Upper lobe of left lung (tissue), 6 donors: ENCODE measurements at regions not wholly inside any gene's neighbourhood (a gene's known extent, or its start where the extent isn't known, plus 50 kb on each side); places are given as distances from the start of the nearest gene placed in this dataset.

Experiments
- ATAC-seq, 2 donors: fragments of 200-7000 bp; cut with Tn5 transposase; one replicate each; pipeline ENCODE4 v1.9.1; 2022; ENCODE audit warnings: mild to moderate bottlenecking in 2 of 2, moderate library complexity in 2 of 2; ENCODE audit not compliant: low FRiP score in 2 of 2
- DNase-seq, 2 donors: peaks; one replicate each; pipeline ENCODE4 v3.0.0-alpha.2; 2019 to 2020
- H3K27ac ChIP-seq, 4 donors: fragments of 200-600 bp; sonication (generic); one replicate each; pipeline ENCODE4 v1.5.1; 2016 to 2019
- H3K27me3 ChIP-seq, 4 donors: fragments of 200-600 bp; sonication (generic); one replicate each; pipeline ENCODE4 v1.5.1; 2017 to 2019
- H3K36me3 ChIP-seq, 4 donors: fragments of 200-600 bp; sonication (generic); one replicate each; pipeline ENCODE4 v1.5.1; 2016 to 2019
- H3K4me1 ChIP-seq, 4 donors: fragments of 200-600 bp; sonication (generic); one replicate each; pipeline ENCODE4 v1.5.1; 2018 to 2019
- H3K4me3 ChIP-seq, 4 donors: fragments of 200-600 bp; sonication (generic); one replicate each; pipeline ENCODE4 v1.5.1; 2017 to 2019; ENCODE audit warnings: mild to moderate bottlenecking in 2 of 4, moderate library complexity in 1 of 4
- H3K9me3 ChIP-seq, 4 donors: fragments of 200-600 bp; sonication (generic); one replicate each; pipeline ENCODE4 v1.5.1; 2018 to 2019
- CTCF ChIP-seq, 6 experiments: fragments of 450-650 bp in 4 of 6; fragments of 200-600 bp in 2 of 6; sonication (generic) in 2 of 6; IDR thresholded peaks; one replicate each; pipeline ENCODE4 v1.5.1; 2016 to 2019; ENCODE audit warnings: antibody characterized with exemption in 6 of 6
- EP300 ChIP-seq, 4 donors: sonication (generic); formaldehyde crosslinking; IDR thresholded peaks; one replicate each; pipeline ENCODE4 v1.5.1; 2017; ENCODE audit warnings: antibody characterized with exemption in 4 of 4, control low read depth in 2 of 4
- POLR2A ChIP-seq, 4 donors: fragments of 450-650 bp; IDR thresholded peaks; one replicate each; pipeline ENCODE4 v1.5.1; 2016 to 2017; ENCODE audit warnings: antibody characterized with exemption in 4 of 4, mild to moderate bottlenecking in 2 of 4
- POLR2AphosphoS5 ChIP-seq, 2 donors: sonication (generic); formaldehyde crosslinking; IDR thresholded peaks; one replicate each; pipeline ENCODE4 v1.5.1; 2017; ENCODE audit warnings: antibody characterized with exemption in 2 of 2
- WGBS, 2 donors: methylation state at CpG; one replicate each; pipeline ENCODE4 v1.1.5; 2017 to 2018; 5-methylcytosine and 5-hydroxymethylcytosine counted together
- donor health status: DM: no; HTN: no; CAD: no; lungs with moderate emphysema.
- donor health status: DM: no; HTN: yes; CAD: no; lungs with severe emphysema.

DNA sequence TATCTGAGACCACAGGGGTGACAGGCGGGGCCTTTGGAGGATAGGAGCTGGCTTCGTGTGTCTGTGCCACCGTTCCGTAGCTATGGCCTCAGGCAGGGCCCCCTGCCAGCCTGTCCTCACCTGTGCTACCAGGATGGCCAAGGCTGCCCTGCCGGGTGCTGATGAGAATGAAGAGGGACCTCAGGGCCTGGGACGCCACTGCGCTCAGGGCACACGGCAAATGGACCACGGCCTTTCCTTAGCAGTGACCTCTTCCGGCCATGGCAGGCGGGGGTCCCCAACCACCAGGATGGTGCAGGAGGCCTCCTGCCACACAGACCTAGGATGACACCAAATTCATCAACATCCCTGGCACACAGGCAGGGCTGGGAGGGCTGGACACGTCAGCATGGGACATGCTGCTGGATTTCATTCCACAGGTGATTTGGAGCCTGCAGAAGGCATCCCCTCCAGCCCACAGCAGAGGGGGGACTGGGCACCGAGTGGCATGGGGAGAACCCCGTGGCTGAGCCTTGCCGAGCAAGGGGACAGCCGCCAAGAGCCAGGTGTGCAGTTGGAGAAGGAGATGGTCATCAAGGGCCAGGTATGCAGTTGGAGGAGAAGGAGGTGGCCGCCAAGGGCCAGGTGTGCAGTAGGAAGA lies 1321.0 kb downstream of the BRD1 start:
- DNase-seq (peak in 1 of 2 donors; percentile 61), ATAC-seq (no peak)
- Histone ChIP-seq H3K4me1 (no peaks in the 10 kb centered on the region), H3K36me3 (no peaks in the 10 kb centered on the region), H3K27ac (no peak overlapping the region), H3K27me3 (no peaks in the 10 kb centered on the region), H3K4me3 (no peak overlapping the region), H3K9me3 (no peaks in the 10 kb centered on the region)
- TF ChIP-seq CTCF (IDR thresholded peaks at IDR 0.05) (no peak), POLR2AphosphoS5 (IDR thresholded peaks at IDR 0.05) (no peak), POLR2A (IDR thresholded peaks at IDR 0.05) (no peak), EP300 (IDR thresholded peaks at IDR 0.05) (no peak)
- WGBS, 2 donors: 86 to 91% methylated on average over 9 to 15 of the region's 17 CpGs

DNA sequence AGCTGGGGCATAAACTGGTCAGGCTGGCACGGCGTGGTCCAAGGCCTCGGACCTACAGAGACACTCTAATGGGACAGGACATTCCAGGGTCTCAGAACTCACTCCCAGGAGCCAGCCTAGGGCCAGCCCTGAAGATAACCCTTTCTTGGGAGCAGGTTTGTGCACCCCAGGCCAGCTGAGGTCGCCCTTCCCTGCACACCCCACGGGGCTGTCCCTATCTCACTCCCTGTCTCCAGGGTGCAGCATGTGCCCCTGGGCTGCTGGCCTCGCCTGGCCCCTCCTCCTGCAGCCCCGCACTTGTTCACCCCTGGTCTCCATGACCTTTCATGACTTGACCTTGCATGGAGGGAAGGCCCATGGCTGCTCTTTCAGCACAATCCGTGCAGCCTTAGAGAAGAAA lies 1321.8 kb downstream of the BRD1 start:
- Histone ChIP-seq H3K27ac (no peak overlapping the region), H3K36me3 (no peaks in the 10 kb centered on the region), H3K27me3 (no peaks in the 10 kb centered on the region), H3K4me3 (no peak overlapping the region), H3K4me1 (no peaks in the 10 kb centered on the region), H3K9me3 (no peaks in the 10 kb centered on the region)
- no peak for TF ChIP-seq EP300 (IDR thresholded peaks at IDR 0.05)
- no peak for TF ChIP-seq POLR2A (IDR thresholded peaks at IDR 0.05)
- TF ChIP-seq POLR2AphosphoS5 (IDR thresholded peaks at IDR 0.05): no peak
- no peak for TF ChIP-seq CTCF (IDR thresholded peaks at IDR 0.05)
- 84 to 92% methylated on average over 8 of the region's 8 CpGs for WGBS, 2 donors
- ATAC-seq: no peak
- peak in 1 of 2 donors; percentile 37 for DNase-seq

GRCh38 chr22:48504519-48505140 lies 1323.0 kb downstream of the BRD1 start:
- DNase-seq (peak in 1 of 2 donors; percentile 37), ATAC-seq (no peak)
- no peaks in the 10 kb centered on the region for H3K4me1 ChIP-seq
- H3K27ac ChIP-seq: no peak overlapping the region
- WGBS, 2 donors: 80 to 82% methylated on average over 2 to 6 of the region's 7 CpGs
- no peaks in the 10 kb centered on the region for H3K36me3 ChIP-seq
- no peaks in the 10 kb centered on the region for H3K27me3 ChIP-seq
- TF ChIP-seq EP300 (IDR thresholded peaks at IDR 0.05) (no peak), CTCF (IDR thresholded peaks at IDR 0.05) (no peak), POLR2AphosphoS5 (IDR thresholded peaks at IDR 0.05) (no peak), POLR2A (IDR thresholded peaks at IDR 0.05) (no peak)
- no peak overlapping the region for H3K4me3 ChIP-seq
- H3K9me3 ChIP-seq: no peaks in the 10 kb centered on the region

GRCh38 chr22:48503876-48504275 lies 1323.8 kb downstream of the BRD1 start:
- Histone ChIP-seq H3K27ac (no peak overlapping the region), H3K4me3 (no peak overlapping the region), H3K27me3 (no peaks in the 10 kb centered on the region), H3K36me3 (no peaks in the 10 kb centered on the region), H3K9me3 (no peaks in the 10 kb centered on the region), H3K4me1 (no peaks in the 10 kb centered on the region)
- WGBS, 2 donors: 76 to 90% methylated on average over 5 to 9 of the region's 9 CpGs
- DNase-seq: no peak
- TF ChIP-seq EP300 (IDR thresholded peaks at IDR 0.05) (no peak), POLR2AphosphoS5 (IDR thresholded peaks at IDR 0.05) (no peak), POLR2A (IDR thresholded peaks at IDR 0.05) (no peak), CTCF (IDR thresholded peaks at IDR 0.05) (no peak)
- ATAC-seq: no peak
